GM12878 (cell line): ENCODE measurements at regions not wholly inside any gene's neighbourhood (a gene's known extent, or its start where the extent isn't known, plus 50 kb on each side); places are given as distances from the start of the nearest gene placed in this dataset.

Source experiments
- ATAC-seq: fragments of 200-7000 bp; cut with Tn5 transposase; 3 replicates; pipeline ENCODE4 v1.9.1; 2020; ENCODE audit warnings: mild to moderate bottlenecking, moderate library complexity
- BruUV-seq: library from RNA; stranded (reverse); fragments of 400-500 nt; replicated peaks from 2 replicates; lab custom pipeline; 2021; lab: Mats Ljungman, UMichigan
- CTCF ChIA-PET: fragments of 300-600 bp; sonication (Branson Sonifier 250); formaldehyde crosslinking; extraction: SDS; loops from one replicate; lab custom pipeline; 2021; ENCODE audit warnings: inconsistent platforms; lab: Yijun Ruan, JAX
- POLR2A ChIA-PET: fragments of 350-600 bp; formaldehyde crosslinking; extraction: SDS; loops from one replicate; lab custom pipeline; 2021; ENCODE audit warnings: inconsistent platforms; lab: Charles Lee
- RAD21 ChIA-PET: fragments of 300-600 bp; sonication (Branson Sonifier 250); formaldehyde crosslinking; loops from one replicate; lab custom pipeline; 2023; ENCODE audit warnings: antibody characterized with exemption; ENCODE audit not compliant: unreplicated experiment; lab: Charles Lee
- SMC1A ChIA-PET: fragments of 300-600 bp; sonication (Branson Sonifier 250); formaldehyde crosslinking; loops from one replicate; lab custom pipeline; 2023; ENCODE audit not compliant: unreplicated experiment, uncharacterized antibody; lab: Charles Lee
- DNase-seq: peaks from one replicate; pipeline ENCODE4 v3.0.0-alpha.2; 2011; ENCODE audit warnings: low read depth, low spot score
- FAIRE-seq: peaks from 3 replicates; lab custom pipeline; 2011; peaks lifted over from hg19 to GRCh38; lab: Jason Lieb, UNC
- H2AFZ ChIP-seq: 2 replicates; pipeline ENCODE4 v1.6.0; 2011; ENCODE audit warnings: low read depth, low read length, control low read depth; ENCODE audit not compliant: control insufficient read depth
- H3K27ac ChIP-seq: 2 replicates; pipeline ENCODE4 v1.5.1; 2011; ENCODE audit warnings: control low read depth; ENCODE audit not compliant: control insufficient read depth, insufficient read depth
- H3K27me3 ChIP-seq, 2 experiments: replicated peaks in 1 of 2; 2 replicates each; pipeline versions ENCODE4 v1.6.0 to v1.6.1; 2011; ENCODE audit warnings: low read length in 1 of 2; ENCODE audit not compliant: control insufficient read depth in 2 of 2, insufficient read depth in 2 of 2
- H3K36me3 ChIP-seq, 2 experiments: 2 replicates each; pipeline ENCODE4 v1.5.1; 2011; ENCODE audit warnings: low read length in 1 of 2; ENCODE audit not compliant: control insufficient read depth in 2 of 2, insufficient read depth in 2 of 2
- H3K4me1 ChIP-seq: 2 replicates; pipeline ENCODE4 v1.6.1; 2011; ENCODE audit warnings: mild to moderate bottlenecking, low read length, moderate library complexity, mixed read lengths; ENCODE audit not compliant: control insufficient read depth, insufficient read depth
- H3K4me2 ChIP-seq: 2 replicates; pipeline ENCODE4 v1.6.0; 2011; ENCODE audit warnings: control low read depth; ENCODE audit not compliant: control insufficient read depth, insufficient read depth
- H3K4me3 ChIP-seq: fragments of 200-600 bp; sonication (generic); 2 replicates; pipeline ENCODE4 v1.5.1; 2016
- H3K79me2 ChIP-seq: 2 replicates; pipeline ENCODE4 v1.6.0; 2011; ENCODE audit warnings: low read length; ENCODE audit not compliant: control insufficient read depth, insufficient read depth
- H3K9ac ChIP-seq: 2 replicates; pipeline ENCODE4 v1.8.0; 2011; ENCODE audit warnings: low read length, control low read depth, mixed read lengths; ENCODE audit not compliant: control insufficient read depth, insufficient read depth
- H3K9me3 ChIP-seq: replicated peaks from 3 replicates; pipeline ENCODE4 v1.5.1; 2011; ENCODE audit warnings: mild to moderate bottlenecking, low read length; ENCODE audit not compliant: control insufficient read depth, insufficient read depth
- H4K20me1 ChIP-seq: 2 replicates; pipeline ENCODE4 v1.6.0; 2011; ENCODE audit not compliant: control insufficient read depth, insufficient read depth
- HDAC6 ChIP-seq: fragments of 200-600 bp; sonication (generic); IDR thresholded peaks from one replicate; pipeline ENCODE4 v1.8.0; 2017; ENCODE audit warnings: antibody characterized with exemption; ENCODE audit not compliant: unreplicated experiment
- JUNB ChIP-seq: IDR thresholded peaks from 2 replicates; pipeline ENCODE4 v1.6.1; 2016; ENCODE audit warnings: antibody characterized with exemption, mild to moderate bottlenecking
- LARP7 ChIP-seq: fragments of 450-650 bp; IDR thresholded peaks from 2 replicates; pipeline ENCODE4 v1.6.1; 2017; ENCODE audit warnings: mild to moderate bottlenecking
- NR2F1 ChIP-seq: fragments of 450-650 bp; conservative IDR thresholded peaks from 2 replicates; pipeline ENCODE4 v1.6.1; 2017; ENCODE audit warnings: mild to moderate bottlenecking
- PML ChIP-seq: IDR thresholded peaks from 2 replicates; pipeline ENCODE4 v1.6.1; 2012; ENCODE audit warnings: low read length, inconsistent platforms
- USF2 ChIP-seq: IDR thresholded peaks from 2 replicates; pipeline ENCODE4 v1.6.1; 2011; ENCODE audit warnings: low read depth, low read length, improper control_type of control experiment, borderline replicate concordance
- YBX1 ChIP-seq: fragments of 450-650 bp; IDR thresholded peaks from 2 replicates; pipeline ENCODE4 v1.6.1; 2016; ENCODE audit warnings: antibody characterized with exemption
- ZNF592 ChIP-seq: fragments of 450-650 bp; IDR thresholded peaks from 2 replicates; pipeline ENCODE4 v1.6.1; 2017; ENCODE audit warnings: mild to moderate bottlenecking, moderate library complexity
- WGBS: methylation state at CpG from one replicate; pipeline ENCODE4 v1.1.6; 2016; ENCODE audit warnings: low lambda C conversion rate; ENCODE audit not compliant: insufficient replicate concordance, insufficient coverage; ENCODE audit errors: missing lambda C conversion rate; 5-methylcytosine and 5-hydroxymethylcytosine counted together
- in situ Hi-C: fragments of 300-500 bp; cut with MboI; formaldehyde crosslinking; loops from 9 replicates; pipeline ENCODE4 v1.14.3; 2018; ENCODE audit warnings: mixed read lengths
- intact Hi-C: fragments of 100-400 bp; cut with micrococcal nuclease; formaldehyde crosslinking; loops from one replicate; pipeline ENCODE4 v1.14.2; 2022; ENCODE audit not compliant: unreplicated experiment

GRCh38 chr1:115445090-115445489 is 107.0 kb upstream of the NGF start:
- H3K4me2 ChIP-seq: no peak overlapping the region
- no peaks in the 10 kb centered on the region; a peak in 1 of 4 replicates for H3K27me3 ChIP-seq
- H3K4me3 ChIP-seq: no peak overlapping the region
- no peak overlapping the region for H3K9ac ChIP-seq
- ChIA-PET CTCF (no interaction called here), RAD21 (no interaction called here), POLR2A (no interaction called here)
- ATAC-seq (no peak), FAIRE-seq (no peak)
- no peak overlapping the region for H3K27ac ChIP-seq
- H2AFZ ChIP-seq: no peak overlapping the region
- no peaks in the 10 kb centered on the region for H3K4me1 ChIP-seq
- no TSS peak for BruUV-seq
- no peaks in the 10 kb centered on the region for H3K36me3 ChIP-seq
- TF ChIP-seq NR2F1 (no peak), ZNF592 (no peak), PML (no peak), JUNB (no peak)
- TF ChIP-seq, all 136 proteins: peak for 0
- in situ Hi-C loops (no loop called here), intact Hi-C loops (no loop called here)
- Histone ChIP-seq H3K79me2 (no peaks in the 10 kb centered on the region), H3K9me3 (no peaks in the 10 kb centered on the region), H4K20me1 (no peaks in the 10 kb centered on the region)
- no peak for DNase-seq
- SMC1A ChIA-PET: no interaction called here

- FAIRE-seq: no peak
- CTCF ChIA-PET: interaction anchor here (0.7 kb wide), 1 partner anchor 1961 kb away, joined by 4 read pairs; no protein-coding TSS in a partner anchor
- Histone ChIP-seq H3K36me3 (no peaks in the 10 kb centered on the region), H3K9ac (no peak overlapping the region), H3K4me2 (no peak overlapping the region), H4K20me1 (no peaks in the 10 kb centered on the region), H2AFZ (no peak overlapping the region), H3K79me2 (no peaks in the 10 kb centered on the region), H3K4me1 (no peaks in the 10 kb centered on the region), H3K27ac (no peak overlapping the region), H3K4me3 (no peak overlapping the region), H3K9me3 (no peaks in the 10 kb centered on the region), H3K27me3 (no peaks in the 10 kb centered on the region; a peak in 1 of 4 replicates)
- in situ Hi-C loops (no loop called here), intact Hi-C loops (no loop called here)
- SMC1A ChIA-PET: interaction anchor here (1.1 to 1.2 kb wide), 2 partner anchors 11 to 257 kb away, joined by 3 to 6 read pairs; no protein-coding TSS in a partner anchor
- 72% methylated on average over 2 of the region's 2 CpGs for WGBS
- no peak for ATAC-seq
- RAD21 ChIA-PET: no interaction called here
- TF ChIP-seq YBX1 (no peak), HDAC6 (no peak), LARP7 (no peak), USF2 (no peak)
- BruUV-seq: no TSS peak
- DNase-seq: no peak
- POLR2A ChIA-PET: no interaction called here
Measured at GRCh38 chr1:115440733-115441132, 102.7 kb upstream of the NGF start.
